ENCODE measurements at regions not wholly inside any gene's neighbourhood (a gene's known extent, or its start where the extent isn't known, plus 50 kb on each side); places are given as distances from the start of the nearest gene placed in this dataset.

DNA sequence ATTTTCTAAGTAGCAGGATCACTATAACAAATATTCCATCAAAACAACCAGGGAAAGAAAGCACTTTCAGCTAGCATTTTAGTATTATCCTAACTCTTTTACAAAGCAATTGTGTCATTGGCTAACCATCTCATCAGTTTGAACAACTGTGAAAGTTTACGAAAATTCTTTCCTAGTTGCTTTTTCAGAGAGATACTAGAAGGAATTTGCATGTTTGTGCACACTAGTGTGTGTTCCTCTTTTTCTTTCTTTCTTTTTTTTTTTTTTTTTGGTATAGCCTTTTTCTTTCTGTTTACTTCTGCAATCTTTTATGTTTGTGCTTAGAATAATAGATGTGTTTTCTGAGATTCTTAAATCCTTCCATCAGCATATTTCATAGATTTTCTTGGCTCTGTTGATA, 124.7 kb upstream of the SEMA6A start:
- DNase-seq (ENCODE audit: low spot score) = no peak

DNA sequence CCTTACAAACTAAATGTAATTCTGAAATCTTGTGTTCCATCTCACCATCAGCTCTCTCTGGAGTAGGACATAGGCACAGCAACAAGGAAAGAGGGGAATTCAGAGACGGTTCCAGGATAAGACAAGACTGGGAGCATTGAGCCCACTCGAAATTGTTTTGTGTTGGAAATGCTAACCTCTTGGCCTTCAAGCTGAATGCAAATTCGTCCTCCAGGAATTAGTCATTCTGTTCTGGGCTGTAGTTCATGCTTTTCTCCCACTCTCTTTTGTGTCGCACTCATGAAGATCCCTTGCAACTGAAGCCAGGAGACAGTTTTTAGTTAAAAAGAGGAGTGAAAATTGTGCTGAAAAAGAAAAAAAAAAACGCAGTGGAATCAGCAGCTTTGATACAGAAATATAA, 121.7 kb upstream of the SEMA6A start:
- no peak for DNase-seq (ENCODE audit: low spot score)

DNA sequence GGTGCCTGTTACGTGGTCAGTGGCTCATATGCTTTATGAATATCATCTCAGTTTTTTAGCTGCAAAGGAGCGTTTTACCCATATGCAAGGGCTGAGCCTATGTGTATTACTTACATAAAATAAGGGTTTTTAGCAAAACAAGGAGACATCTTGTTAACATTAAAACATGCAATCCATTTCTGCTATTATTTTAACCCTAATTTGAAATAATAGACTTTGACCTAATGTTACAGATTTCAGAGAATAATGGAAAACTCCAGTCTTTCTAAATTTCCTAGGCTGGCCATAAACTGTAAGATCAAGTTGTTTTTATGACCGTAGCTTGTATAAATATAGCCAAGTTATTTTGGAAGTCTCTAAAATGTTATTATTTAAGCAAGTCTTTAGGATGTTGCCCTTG, 121.1 kb upstream of the SEMA6A start:
- no peak for DNase-seq (ENCODE audit: low spot score)

GRCh38 chr5:116686438-116686837, 111.8 kb upstream of the SEMA6A start:
- no peak for DNase-seq (ENCODE audit: low spot score)

GRCh38 chr5:116685931-116686330, 111.3 kb upstream of the SEMA6A start:
- no peak for DNase-seq (ENCODE audit: low spot score)

DNA sequence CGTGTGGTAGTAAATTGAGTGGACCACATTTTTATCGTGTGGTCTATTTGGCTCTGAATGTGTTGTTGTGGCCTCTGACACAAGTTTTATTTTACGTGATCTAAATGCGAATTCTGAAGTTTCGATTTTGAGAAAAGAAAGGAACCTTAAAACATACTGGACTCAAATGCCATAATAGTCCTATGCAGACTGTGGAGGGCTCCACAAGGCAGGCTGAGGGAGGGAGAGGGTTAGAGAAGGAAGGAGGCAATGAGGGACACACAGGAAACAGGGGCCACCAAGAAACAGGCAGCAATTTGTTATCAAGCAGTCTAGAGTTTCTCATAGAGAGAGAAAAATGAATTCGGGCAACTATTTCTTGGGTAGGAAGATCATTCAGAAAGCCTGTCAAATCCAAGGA, 110.4 kb upstream of the SEMA6A start:
- DNase-seq (ENCODE audit: low spot score) = no peak

DNA sequence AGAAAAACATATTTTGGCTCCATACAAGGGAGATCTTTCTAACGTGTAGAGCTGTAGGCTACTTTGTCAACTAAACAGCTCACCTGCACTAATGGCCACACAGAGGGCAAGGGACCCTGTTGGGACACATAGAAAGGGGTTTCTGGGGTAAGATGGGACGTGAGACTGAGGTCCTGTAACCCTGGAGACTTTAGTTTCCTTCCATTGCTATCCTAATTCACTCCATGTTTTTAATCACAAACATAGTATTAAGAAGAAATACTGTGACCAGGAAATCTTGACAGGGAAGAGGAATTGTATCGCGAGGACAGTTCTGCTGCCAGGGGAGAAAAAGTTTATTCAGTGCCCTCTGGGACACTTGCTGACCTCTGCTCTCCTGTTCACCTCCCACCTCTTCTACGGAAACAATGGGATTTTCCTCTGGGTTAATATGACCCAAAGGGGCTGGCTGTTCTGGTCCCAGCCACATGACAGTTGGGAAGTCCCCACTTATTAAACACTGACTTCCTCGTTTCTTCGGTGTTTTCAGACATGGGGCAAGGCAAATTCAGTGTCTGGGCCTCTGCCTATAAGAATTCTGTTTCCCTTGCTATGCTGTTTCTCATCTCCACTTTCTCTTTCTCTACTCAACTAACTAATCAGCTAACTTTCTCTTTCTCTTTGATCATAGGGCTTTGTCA, 106.9 kb upstream of the SEMA6A start:
- DNase-seq (ENCODE audit: low spot score) = no peak

DNA sequence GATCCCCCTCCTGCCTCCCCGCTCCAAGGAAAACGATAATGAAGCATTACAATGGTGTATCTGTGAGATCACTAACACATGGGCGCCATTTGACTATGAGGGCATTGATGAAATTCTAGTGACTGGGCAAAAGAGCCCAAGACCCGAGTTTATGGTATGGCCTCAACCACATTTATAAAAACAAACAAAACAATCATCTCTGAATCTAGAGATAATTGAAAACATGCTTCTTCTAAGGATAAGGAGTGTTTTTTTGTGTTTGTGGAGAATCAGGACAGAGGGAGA, 100.9 kb upstream of the SEMA6A start:
- DNase-seq (ENCODE audit: low spot score) = no peak

DNA sequence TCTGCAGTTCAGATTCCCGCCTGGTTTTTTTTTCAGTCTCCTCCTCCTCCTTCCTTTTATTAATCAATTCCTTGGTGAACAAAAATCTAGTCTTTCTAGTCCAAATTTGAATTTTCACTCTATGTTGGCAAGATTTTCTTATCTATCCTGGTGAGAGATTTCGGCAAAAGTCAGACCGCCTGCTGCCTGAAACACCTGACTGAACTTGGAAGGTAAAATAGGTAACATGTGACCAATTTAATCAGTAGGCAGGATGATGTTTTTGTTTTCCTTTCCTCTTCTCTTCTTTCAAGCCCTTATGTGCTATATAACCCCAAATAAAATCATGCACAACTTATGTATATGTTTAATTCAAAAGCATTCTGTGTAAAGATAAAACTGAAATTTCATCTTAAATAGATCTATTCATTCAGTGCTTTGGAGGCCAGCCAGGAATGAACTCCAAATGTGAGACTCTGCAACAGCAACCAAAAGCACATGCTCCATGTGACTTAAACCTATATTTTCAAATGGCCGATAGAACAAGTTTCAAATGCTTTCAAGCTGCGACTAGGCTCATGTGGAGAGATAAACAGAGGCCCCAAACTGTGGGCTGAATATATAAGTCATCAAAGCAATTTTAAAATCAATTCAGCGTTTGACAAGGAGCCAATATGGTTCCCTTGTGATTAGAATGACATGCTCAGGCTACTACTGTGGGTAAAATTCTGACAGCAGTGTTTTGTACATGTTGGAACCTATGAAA, 100.4 kb upstream of the SEMA6A start:
- DNase-seq (ENCODE audit: low spot score) = no peak

DNA sequence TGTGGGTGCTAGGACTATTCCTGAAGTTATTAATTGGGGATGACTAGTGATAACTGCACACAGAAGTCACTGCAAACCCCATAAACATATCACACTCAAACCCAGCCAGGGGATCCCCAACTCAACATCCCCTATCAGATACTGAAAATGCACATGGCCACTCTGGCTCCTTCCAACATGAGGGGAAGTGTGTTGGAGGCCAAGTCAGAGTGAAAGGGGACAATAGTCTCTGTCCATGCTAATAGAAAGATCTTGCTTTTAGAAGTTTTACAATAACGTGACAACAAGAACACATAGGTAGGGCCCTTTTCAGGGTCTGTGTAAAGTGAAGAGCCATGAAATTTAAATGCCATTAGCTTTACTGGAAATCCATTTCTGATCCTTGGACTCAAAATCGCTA, 98.8 kb upstream of the SEMA6A start:
- no peak for DNase-seq (ENCODE audit: low spot score)

DNA sequence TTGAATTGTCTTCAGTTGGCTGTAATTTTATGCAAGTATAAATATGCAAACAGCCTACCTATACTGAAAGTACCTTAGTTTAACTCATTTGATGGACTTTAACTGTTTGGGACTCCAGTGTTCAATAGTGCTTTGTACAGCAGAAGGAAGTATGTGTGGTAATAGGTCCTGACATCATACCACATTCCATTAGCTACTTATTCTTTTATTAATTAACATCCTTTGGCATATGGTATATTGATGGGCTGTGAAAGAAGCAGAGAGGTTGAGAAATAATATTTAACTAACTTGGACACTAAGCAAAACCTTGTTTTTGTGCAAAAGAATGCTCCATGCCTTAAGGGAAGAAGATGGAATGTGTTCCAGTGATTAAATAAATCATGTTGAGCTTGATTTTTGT, 97.6 kb upstream of the SEMA6A start:
- DNase-seq (ENCODE audit: low spot score) = no peak

DNA sequence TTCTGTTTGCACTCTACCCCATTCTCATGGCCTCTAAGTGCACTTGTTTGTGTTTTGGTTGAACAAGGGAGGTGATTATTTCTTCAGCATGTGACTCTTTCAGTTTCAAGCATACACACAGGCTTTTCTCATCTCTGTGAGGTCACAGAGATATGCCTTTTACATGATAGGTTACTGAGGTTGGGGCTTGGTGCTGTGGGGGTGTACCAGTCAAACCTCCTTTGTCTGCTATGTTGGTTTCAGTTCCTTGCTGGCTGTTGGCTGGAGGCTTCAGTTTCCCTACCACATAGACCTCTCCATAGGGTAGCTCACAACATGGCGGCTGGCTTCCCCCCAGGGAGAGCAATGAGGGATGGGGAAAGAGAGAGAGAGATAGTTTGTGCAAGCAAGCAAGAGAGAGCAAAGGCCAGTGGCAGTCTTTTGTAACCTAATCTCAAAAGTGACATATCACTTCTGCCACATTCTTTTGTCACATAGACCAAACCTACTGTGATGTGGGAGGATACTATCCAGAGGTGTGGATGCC, 96.7 kb upstream of the SEMA6A start:
- DNase-seq (ENCODE audit: low spot score) = no peak

DNA sequence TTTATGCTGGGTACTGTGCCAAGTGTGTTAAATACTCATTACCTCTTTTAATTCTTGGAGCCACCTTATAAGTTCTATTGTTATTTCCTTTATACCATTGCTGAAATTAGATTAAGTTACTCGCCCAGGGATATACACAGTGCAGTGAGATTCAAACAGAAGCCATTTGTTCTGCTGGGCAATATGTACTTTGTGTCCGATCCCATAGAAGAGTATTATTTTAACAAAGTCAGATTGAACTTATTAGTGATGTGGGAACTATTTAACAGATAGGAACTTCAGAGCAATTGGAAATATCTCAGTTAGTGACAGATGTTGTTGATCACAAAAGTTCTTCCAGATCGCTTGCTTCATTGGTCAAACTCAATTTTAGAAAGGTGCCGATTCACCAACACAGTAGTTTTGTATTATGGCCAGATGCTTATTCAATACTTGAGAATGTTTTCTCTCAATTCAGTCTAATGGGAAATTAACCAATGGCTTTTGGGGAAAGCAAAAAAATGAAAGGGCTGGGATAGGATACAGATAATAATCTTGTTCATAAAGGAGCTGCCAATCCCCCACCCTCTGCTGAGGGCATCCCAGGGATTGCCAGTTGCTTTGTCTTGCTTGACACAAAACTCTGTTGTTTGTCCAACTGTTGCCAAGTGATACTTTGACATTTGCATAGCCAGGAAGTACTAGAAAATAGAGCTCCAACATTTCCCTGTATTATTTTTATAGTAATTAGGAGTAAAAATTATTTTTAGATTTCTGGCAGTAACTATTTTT, 94.8 kb upstream of the SEMA6A start:
- DNase-seq (ENCODE audit: low spot score) = no peak

GRCh38 chr5:116668390-116668789, 93.8 kb upstream of the SEMA6A start:
- no peak for DNase-seq (ENCODE audit: low spot score)

DNA sequence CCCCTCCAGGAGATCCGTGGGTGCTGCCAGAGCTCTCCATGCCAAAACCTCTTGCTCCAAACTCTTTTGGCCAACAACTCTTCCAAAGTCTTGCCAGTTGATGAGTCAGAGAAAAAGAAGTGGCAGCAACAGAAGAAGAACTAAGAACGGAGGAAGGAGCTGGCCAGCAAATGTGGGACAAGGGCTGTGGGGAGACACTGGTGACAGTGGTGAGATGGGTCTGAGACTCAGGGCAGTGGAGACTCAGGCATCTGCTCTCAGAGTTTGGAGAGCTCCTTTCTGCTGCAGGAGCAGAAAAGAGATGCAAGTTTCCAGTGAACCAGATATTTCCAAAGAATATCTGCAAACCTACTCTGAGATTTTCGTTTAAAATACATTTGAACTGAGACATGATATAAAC, 92.3 kb upstream of the SEMA6A start:
- no peak for DNase-seq (ENCODE audit: low spot score)

DNA sequence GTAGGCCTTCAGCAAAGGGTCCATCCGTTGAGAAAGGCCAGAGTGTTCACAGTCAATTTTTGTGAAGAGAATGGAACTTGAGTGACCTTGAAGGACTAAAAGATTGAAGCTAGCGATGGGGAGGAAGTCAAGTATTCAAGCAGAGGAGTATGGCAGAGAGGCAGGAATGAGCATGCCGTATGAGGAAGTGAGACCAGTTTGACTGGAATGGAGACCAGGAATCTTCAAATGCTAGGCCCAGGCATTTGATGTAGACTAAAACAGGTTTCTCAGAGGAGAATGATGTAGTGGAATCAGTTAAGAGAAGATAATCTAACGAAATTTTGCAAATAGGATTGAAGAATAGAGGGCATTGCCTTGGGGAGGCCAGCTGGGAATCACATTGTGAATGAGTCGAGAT, 90.4 kb upstream of the SEMA6A start:
- no peak for DNase-seq (ENCODE audit: low spot score)

DNA sequence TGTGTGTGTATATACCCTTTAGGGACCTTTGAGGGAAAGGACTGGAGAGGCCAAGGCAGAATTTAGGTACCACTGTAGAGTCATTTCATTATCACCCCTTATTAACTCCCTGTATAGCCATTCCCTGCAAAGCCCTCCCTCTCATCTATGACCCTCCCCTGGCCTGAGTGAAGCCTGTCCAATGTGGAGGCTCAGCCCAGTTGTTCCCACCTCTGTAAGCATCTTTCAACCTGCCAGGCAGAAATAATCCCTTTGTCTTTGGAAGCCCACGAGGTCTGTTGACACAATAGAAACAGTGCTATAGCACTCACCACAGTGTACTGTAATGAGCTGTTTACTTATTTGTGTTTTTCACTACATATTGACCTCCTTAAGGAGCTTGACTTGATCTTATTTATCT, 88.5 kb upstream of the SEMA6A start:
- no peak for DNase-seq (ENCODE audit: low spot score)

DNA sequence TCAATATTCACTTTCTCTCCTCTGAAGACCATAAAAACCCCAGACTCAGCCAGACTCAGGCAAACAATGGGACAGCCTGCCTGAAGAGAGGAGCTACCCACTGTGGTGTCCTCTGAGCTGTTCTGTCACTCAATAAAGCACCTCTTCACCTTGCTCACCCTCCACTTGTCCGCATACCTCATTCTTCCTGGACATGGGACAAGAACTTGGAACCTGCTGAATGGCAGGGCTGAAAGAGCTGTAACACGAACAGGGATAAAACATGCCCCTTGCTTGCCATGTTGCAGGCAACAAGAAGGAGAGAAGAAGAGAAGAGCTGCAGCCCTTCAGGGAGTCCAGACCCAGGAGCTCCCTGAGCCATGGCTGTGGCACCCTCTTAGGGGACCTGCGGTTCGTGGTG, 86.8 kb upstream of the SEMA6A start:
- DNase-seq (ENCODE audit: low spot score) = no peak

DNA sequence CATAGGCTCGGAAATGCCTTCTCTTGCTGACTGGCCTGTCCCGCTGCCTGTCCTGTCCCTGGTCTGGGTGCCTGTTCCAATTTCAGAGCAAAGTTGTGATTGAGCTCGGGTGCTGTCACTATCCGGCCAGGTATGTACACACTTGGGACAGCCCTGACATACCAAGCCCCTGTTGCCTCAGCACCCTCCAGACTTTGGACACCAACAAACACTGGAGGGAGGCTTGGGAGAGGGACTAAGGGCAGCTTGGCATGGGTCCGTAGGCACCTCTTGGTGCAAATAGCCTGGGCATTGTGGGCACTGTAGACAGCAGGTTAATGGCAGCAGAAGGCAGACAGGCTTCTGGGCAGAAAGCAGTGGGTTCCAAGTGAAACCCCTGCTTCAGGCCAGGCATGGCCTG, 86.3 kb upstream of the SEMA6A start:
- DNase-seq (ENCODE audit: low spot score) = no peak

- DNase-seq (ENCODE audit: low spot score) = no peak
Observed at GRCh38 chr5:116658830-116659229, 84.2 kb upstream of the SEMA6A start.

- no peak for DNase-seq (ENCODE audit: low spot score)
Observed at GRCh38 chr5:116658141-116658540, 83.5 kb upstream of the SEMA6A start.

DNA sequence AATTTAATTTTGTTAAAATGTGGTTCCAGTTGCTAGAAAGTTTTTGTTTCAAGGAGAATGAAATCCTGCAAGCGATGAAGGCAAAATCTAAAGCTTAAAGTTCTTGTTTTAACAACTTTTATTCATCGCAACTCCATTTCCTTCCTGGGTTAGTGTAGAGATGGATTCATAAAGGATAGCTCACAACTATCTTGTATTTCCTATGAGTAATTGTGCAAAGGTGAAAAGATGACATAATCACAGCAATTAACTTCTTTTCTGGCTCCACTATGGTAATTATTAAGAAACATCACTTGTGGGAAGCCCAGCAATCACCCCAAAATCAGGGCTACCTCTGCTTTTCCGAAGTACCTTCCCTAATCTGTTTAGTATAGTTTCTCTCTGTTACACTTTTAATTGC, 80.8 kb upstream of the SEMA6A start:
- DNase-seq (ENCODE audit: low spot score) = no peak

- DNase-seq (ENCODE audit: low spot score) = no peak
Observed at GRCh38 chr5:116654925-116655324, 80.3 kb upstream of the SEMA6A start.
